Immature natural killer cell (primary cell): ENCODE measurements at regions not wholly inside any gene's neighbourhood (a gene's known extent, or its start where the extent isn't known, plus 50 kb on each side); places are given as distances from the start of the nearest gene placed in this dataset.
"Not testable (repeated sequence)": the region's sequence is repeated elsewhere in the genome, so short reads cannot be mapped to it uniquely, and the experiment has no call there.

Source experiments
- DNase-seq, 3 donors: peaks; one replicate each; pipeline ENCODE4 v3.0.0; 2022; ENCODE audit warnings: mixed read lengths in 1 of 3
- H3K27ac Mint-ChIP-seq, 6 donors: one replicate each; pipeline ENCODE4 v1.8.0; 2020; ENCODE audit warnings: mixed read lengths in 6 of 6, mild to moderate bottlenecking in 5 of 6, inconsistent platforms in 4 of 6, moderate library complexity in 3 of 6
- H3K27me3 Mint-ChIP-seq, 3 donors: one replicate each; pipeline ENCODE4 v1.8.0; 2020 to 2021; ENCODE audit warnings: low read depth in 3 of 3, mild to moderate bottlenecking in 3 of 3, mixed read lengths in 3 of 3, moderate library complexity in 3 of 3, inconsistent platforms in 1 of 3
- H3K36me3 Mint-ChIP-seq, 3 donors: one replicate each; pipeline ENCODE4 v1.8.0; 2020; ENCODE audit warnings: mixed read lengths in 3 of 3, inconsistent platforms in 2 of 3, mild to moderate bottlenecking in 2 of 3
- H3K4me1 Mint-ChIP-seq, 2 donors: one replicate each; pipeline ENCODE4 v1.8.0; 2020; ENCODE audit warnings: inconsistent platforms in 2 of 2, mild to moderate bottlenecking in 2 of 2, mixed read lengths in 2 of 2, moderate library complexity in 1 of 2
- H3K4me3 Mint-ChIP-seq, 5 donors: one replicate each; pipeline ENCODE4 v1.8.0; 2020; ENCODE audit warnings: mild to moderate bottlenecking in 5 of 5, mixed read lengths in 5 of 5, inconsistent platforms in 3 of 5, moderate library complexity in 3 of 5
- H3K9me3 Mint-ChIP-seq, 6 donors: one replicate each; pipeline ENCODE4 v1.8.0; 2020; ENCODE audit warnings: mild to moderate bottlenecking in 6 of 6, mixed read lengths in 6 of 6, inconsistent platforms in 4 of 6, moderate library complexity in 3 of 6

- Mint-ChIP-seq H3K9me3 (peaks cover 0 to 5% (median under 1%) of the 10 kb centered on the region in 6 donors), H3K4me1 (no peaks in the 10 kb centered on the region), H3K27ac (no peak overlapping the region), H3K36me3 (no peaks in the 10 kb centered on the region), H3K4me3 (no peak overlapping the region), H3K27me3 (peaks cover 0 to 4% (median 0%) of the 10 kb centered on the region in 3 donors)
- DNase-seq, result no peak
These were observed 99.0 kb upstream of the SHOX start for GRCh38 chrX:531611-531936.

GRCh38 chrX:534804-535203 is 95.8 kb upstream of the SHOX start:
- H3K9me3 Mint-ChIP-seq, result peaks cover 0 to 4% (median 0%) of the 10 kb centered on the region in 6 donors
- H3K27me3 Mint-ChIP-seq, result peaks cover 0 to under 1% (median 0%) of the 10 kb centered on the region in 3 donors
- DNase-seq, result no peak
- no peak overlapping the region for H3K4me3 Mint-ChIP-seq
- no peaks in the 10 kb centered on the region for H3K4me1 Mint-ChIP-seq
- no peaks in the 10 kb centered on the region for H3K36me3 Mint-ChIP-seq
- no peak overlapping the region for H3K27ac Mint-ChIP-seq

GRCh38 chrX:536616-537015 is 94.0 kb upstream of the SHOX start:
- Mint-ChIP-seq H3K27me3 (peaks cover 0 to 2% (median 0%) of the 10 kb centered on the region in 3 donors), H3K27ac (no peak overlapping the region), H3K4me1 (no peaks in the 10 kb centered on the region), H3K4me3 (no peak overlapping the region), H3K9me3 (peaks cover 0 to 4% (median 0%) of the 10 kb centered on the region in 6 donors), H3K36me3 (no peaks in the 10 kb centered on the region)
- DNase-seq, result no peak

- Mint-ChIP-seq H3K4me3 (no peak overlapping the region), H3K27me3 (peaks cover 0 to 2% (median 0%) of the 10 kb centered on the region in 3 donors), H3K27ac (no peak overlapping the region), H3K4me1 (no peaks in the 10 kb centered on the region), H3K36me3 (no peaks in the 10 kb centered on the region), H3K9me3 (peaks cover 0 to 4% (median 0%) of the 10 kb centered on the region in 6 donors)
- DNase-seq, result no peak
These were observed 93.4 kb upstream of the SHOX start for GRCh38 chrX:537151-537550.

GRCh38 chrX:538311-538710 is 92.3 kb upstream of the SHOX start:
- no peak for DNase-seq
- Mint-ChIP-seq H3K27me3 (peaks cover 0 to 2% (median 0%) of the 10 kb centered on the region in 3 donors), H3K9me3 (peaks cover 0 to 5% (median under 1%) of the 10 kb centered on the region in 6 donors), H3K4me3 (no peak overlapping the region), H3K4me1 (no peaks in the 10 kb centered on the region), H3K27ac (no peak overlapping the region), H3K36me3 (no peaks in the 10 kb centered on the region)

GRCh38 chrX:541006-541405 is 89.6 kb upstream of the SHOX start:
- H3K27me3 Mint-ChIP-seq, H3K36me3 Mint-ChIP-seq, H3K4me1 Mint-ChIP-seq, H3K27ac Mint-ChIP-seq, DNase-seq, H3K9me3 Mint-ChIP-seq, H3K4me3 Mint-ChIP-seq: not testable (repeated sequence)

- Mint-ChIP-seq H3K27me3 (peaks cover 0 to 2% (median 0%) of the 10 kb centered on the region in 3 donors), H3K36me3 (no peaks in the 10 kb centered on the region), H3K9me3 (peaks cover 0 to 12% (median 2%) of the 10 kb centered on the region in 6 donors), H3K4me3 (no peak overlapping the region), H3K27ac (no peak overlapping the region), H3K4me1 (no peaks in the 10 kb centered on the region)
- no peak for DNase-seq
These were observed 88.4 kb upstream of the SHOX start for GRCh38 chrX:542179-542578.

GRCh38 chrX:545452-545885 is 85.1 kb upstream of the SHOX start:
- Mint-ChIP-seq H3K27ac (no peak overlapping the region), H3K4me3 (no peak overlapping the region), H3K36me3 (peaks cover 0 to 9% (median 5%) of the 10 kb centered on the region in 3 donors), H3K9me3 (peaks cover 2 to 15% (median 7%) of the 10 kb centered on the region in 6 donors), H3K4me1 (no peaks in the 10 kb centered on the region), H3K27me3 (peaks cover 0 to 2% (median 2%) of the 10 kb centered on the region in 3 donors)
- no peak for DNase-seq

GRCh38 chrX:550514-550913 is 80.1 kb upstream of the SHOX start:
- no peak for DNase-seq
- no peaks in the 10 kb centered on the region for H3K4me1 Mint-ChIP-seq
- no peak overlapping the region for H3K4me3 Mint-ChIP-seq
- H3K9me3 Mint-ChIP-seq, result peaks cover 0 to 16% (median 9%) of the 10 kb centered on the region in 6 donors
- H3K27ac Mint-ChIP-seq, result no peak overlapping the region
- H3K27me3 Mint-ChIP-seq, result peaks cover 0 to 3% (median 2%) of the 10 kb centered on the region in 3 donors
- H3K36me3 Mint-ChIP-seq, result peaks cover 0 to 13% (median 9%) of the 10 kb centered on the region in 3 donors

- Mint-ChIP-seq H3K27ac (no peak overlapping the region), H3K27me3 (peaks cover 0 to 3% (median 2%) of the 10 kb centered on the region in 3 donors), H3K9me3 (peaks cover 0 to 16% (median 9%) of the 10 kb centered on the region in 6 donors), H3K4me1 (no peaks in the 10 kb centered on the region), H3K4me3 (no peak overlapping the region), H3K36me3 (peaks cover 0 to 13% (median 9%) of the 10 kb centered on the region in 3 donors)
- DNase-seq, result no peak
These were observed 79.3 kb upstream of the SHOX start for GRCh38 chrX:551306-551705.

GRCh38 chrX:552496-552895 is 78.1 kb upstream of the SHOX start:
- peaks cover 0 to 14% (median 9%) of the 10 kb centered on the region in 6 donors for H3K9me3 Mint-ChIP-seq
- no peak overlapping the region for H3K27ac Mint-ChIP-seq
- no peaks in the 10 kb centered on the region for H3K4me1 Mint-ChIP-seq
- peaks cover 0 to 13% (median 9%) of the 10 kb centered on the region in 3 donors for H3K36me3 Mint-ChIP-seq
- no peak for DNase-seq
- H3K27me3 Mint-ChIP-seq, result peaks cover 0 to 4% (median 3%) of the 10 kb centered on the region in 3 donors
- H3K4me3 Mint-ChIP-seq, result no peak overlapping the region

- no peak for DNase-seq
- no peak overlapping the region for H3K27ac Mint-ChIP-seq
- H3K9me3 Mint-ChIP-seq, result peaks cover 0 to 14% (median 7%) of the 10 kb centered on the region in 6 donors
- peaks cover 0 to 6% (median 3%) of the 10 kb centered on the region in 3 donors for H3K27me3 Mint-ChIP-seq
- H3K36me3 Mint-ChIP-seq, result peaks cover 0 to 9% (median 9%) of the 10 kb centered on the region in 3 donors
- H3K4me1 Mint-ChIP-seq, result no peaks in the 10 kb centered on the region
- H3K4me3 Mint-ChIP-seq, result no peak overlapping the region
These were observed 76.3 kb upstream of the SHOX start for GRCh38 chrX:554271-554670.

GRCh38 chrX:555725-556666 is 74.6 kb upstream of the SHOX start:
- DNase-seq, result no peak
- H3K27ac Mint-ChIP-seq, result no peak overlapping the region
- peaks cover 0 to 3% (median 0%) of the 10 kb centered on the region in 3 donors for H3K36me3 Mint-ChIP-seq
- peaks cover 0 to 5% (median 4%) of the 10 kb centered on the region in 3 donors for H3K27me3 Mint-ChIP-seq
- no peaks in the 10 kb centered on the region for H3K4me1 Mint-ChIP-seq
- H3K9me3 Mint-ChIP-seq, result peaks cover 0 to 4% (median under 1%) of the 10 kb centered on the region in 6 donors
- H3K4me3 Mint-ChIP-seq, result no peak overlapping the region

GRCh38 chrX:557601-558000 is 73.0 kb upstream of the SHOX start:
- not testable (repeated sequence) for H3K4me1 Mint-ChIP-seq, H3K36me3 Mint-ChIP-seq, H3K9me3 Mint-ChIP-seq, DNase-seq, H3K4me3 Mint-ChIP-seq, H3K27ac Mint-ChIP-seq, H3K27me3 Mint-ChIP-seq
